Stimulated activated CD4-positive, alpha-beta T cell treated with anti-CD3 and anti-CD28 coated beads, Interleukin-15, amount 100 ng/mL, for 48 hours (primary cell): ENCODE measurements at regions not wholly inside any gene's neighbourhood (a gene's known extent, or its start where the extent isn't known, plus 50 kb on each side); places are given as distances from the start of the nearest gene placed in this dataset.
"Not testable (repeated sequence)": the region's sequence is repeated elsewhere in the genome, so short reads cannot be mapped to it uniquely, and the experiment has no call there.

Experiments used
- DNase-seq, 2 donors: peaks; one replicate each; pipeline ENCODE4 v3.0.0-alpha.2; 2020; ENCODE audit warnings: low read depth in 2 of 2

GRCh38 chr16:48057048-48057447 is 98.7 kb downstream of the ABCC12 start:
- DNase-seq: no peak

GRCh38 chr16:48054881-48055601 is 100.8 kb downstream of the ABCC12 start:
- DNase-seq: peak; percentile 5 to 22

DNA sequence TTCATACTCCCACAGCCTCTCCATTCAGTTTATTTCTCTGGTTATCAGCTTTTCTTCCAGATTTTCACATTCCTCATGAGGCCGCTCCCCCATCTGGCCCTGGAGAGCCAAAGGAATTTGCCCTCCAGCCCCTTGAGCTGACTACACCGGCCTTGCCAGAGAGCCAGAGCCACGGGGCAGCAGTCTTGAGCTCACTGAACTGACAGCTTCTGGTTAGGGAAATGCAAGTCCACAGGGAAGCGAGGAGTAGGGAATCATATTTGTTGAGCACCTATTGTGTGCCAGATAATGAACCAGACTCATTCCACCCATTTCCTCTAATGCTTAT is 102.4 kb downstream of the ABCC12 start:
- no peak for DNase-seq

- DNase-seq: no peak
Observed at GRCh38 chr16:48052731-48053417, 102.9 kb downstream of the ABCC12 start.

DNA sequence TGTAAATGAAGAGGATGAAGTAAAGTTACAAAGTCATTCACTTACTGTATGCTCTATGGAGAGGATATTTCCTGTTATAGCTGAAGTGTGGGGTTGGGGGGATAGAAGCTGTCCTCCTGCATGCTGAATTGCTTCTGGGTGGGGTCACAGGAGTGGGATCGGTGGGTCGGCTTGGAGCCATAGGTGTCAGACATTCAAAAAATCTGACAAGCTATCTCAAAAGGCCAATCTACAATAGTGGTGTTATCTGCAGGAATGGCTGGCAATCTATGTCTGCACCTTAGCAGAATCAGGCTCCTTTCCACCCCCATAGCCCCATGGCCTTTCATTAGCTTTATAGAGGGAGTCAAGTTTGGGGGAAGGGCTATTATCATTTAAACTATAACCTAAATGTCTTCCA is 104.9 kb downstream of the ABCC12 start:
- DNase-seq: no peak

DNA sequence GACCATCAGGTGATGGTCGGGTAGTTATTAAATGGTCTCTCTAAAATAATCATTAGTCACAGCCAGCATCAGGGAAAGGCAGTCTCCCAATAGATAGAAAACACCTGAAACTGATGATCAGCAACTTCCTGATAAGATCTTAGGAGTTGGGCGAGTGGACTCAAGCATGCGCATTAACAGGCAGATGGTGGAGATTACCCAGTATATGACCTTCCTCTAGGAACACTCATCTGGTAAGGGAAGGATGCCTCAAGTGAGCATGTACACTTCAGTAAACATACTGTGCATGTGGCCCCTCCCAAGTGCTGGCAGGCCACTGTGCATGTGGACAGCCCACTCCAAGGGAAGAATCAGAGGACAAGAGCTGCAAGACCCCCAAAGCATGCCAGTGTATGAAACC is 105.9 kb downstream of the ABCC12 start:
- no peak for DNase-seq

DNA sequence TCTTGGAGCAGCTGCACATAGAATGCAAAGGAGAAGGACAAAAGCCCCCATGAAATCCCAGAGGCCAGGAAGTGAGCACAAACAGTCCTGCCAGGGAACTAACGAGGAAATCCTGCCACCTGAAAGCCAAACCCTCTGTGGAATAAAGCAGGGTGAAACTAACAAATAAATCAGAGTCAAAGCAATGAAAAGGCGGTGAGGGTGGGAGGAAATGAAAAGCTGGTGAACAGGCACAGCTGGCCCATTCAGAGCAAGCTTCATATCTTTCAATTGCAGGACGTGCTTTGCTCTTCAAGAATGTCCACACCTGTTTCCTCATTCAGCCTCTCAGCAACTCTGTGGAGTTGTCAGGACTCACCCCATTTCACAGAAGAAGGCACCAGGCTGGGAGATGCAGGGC is 108.1 kb downstream of the ABCC12 start:
- DNase-seq: no peak

- DNase-seq: no peak
Observed at GRCh38 chr16:48047241-48047640, 108.6 kb downstream of the ABCC12 start.

DNA sequence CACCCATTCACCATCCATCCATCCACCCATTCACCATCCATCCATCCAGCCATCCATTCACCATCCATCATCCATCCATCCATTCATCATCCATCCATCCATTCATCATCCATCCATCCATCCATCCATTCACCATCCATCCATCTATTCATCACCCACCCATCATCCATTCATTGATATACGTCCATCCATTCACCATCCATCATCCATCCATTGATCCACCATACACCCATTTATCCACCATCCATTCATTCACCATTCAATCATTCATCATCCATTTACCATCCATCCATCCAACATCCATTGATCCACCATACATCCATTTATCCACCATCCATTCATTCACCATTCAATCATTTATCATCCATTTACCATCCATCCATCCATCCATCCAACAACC is 111.7 kb downstream of the ABCC12 start:
- no peak for DNase-seq

- no peak for DNase-seq
Observed at GRCh38 chr16:48041981-48042421, 113.8 kb downstream of the ABCC12 start.

GRCh38 chr16:48035142-48035541 is 120.7 kb downstream of the ABCC12 start:
- no peak for DNase-seq

DNA sequence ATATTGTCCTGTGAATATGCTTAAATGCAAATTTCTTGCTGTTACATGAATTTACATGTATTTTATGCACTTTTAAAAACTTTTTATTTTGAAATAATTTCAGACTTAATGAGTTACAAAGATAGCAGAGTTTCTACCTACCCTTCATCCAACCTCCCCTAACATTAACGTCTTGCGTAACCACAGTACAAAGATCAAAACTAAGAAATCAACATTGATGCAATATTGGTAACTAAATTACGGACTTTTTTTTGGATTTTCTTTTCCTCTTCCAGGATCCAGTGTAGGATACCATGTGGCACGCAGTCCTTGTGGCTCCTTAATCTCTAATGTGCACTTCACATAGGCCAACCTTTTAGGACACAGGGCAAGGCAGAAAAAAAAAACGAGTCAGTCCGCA is 124.9 kb downstream of the ABCC12 start:
- DNase-seq: no peak

GRCh38 chr16:48029768-48030167 is 126.0 kb downstream of the ABCC12 start:
- no peak for DNase-seq

DNA sequence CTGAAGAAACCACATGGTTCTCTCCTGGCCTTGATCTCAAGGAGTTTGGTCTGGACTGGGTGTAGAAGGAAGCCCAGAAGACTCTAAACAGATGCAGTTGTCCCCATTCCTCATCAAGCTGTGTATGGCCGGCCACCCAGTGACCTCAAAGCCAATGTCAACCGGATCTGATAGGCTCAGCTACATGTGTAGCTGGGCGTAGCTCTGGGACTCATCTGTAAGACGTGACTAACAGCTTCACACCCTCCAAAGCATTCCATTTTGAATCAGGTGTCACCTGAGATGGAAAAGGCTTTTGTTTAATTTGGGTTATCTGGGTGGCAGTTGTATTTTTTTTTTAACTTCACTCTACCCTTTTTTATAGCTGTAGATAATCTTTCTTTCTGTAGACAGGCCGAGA is 130.4 kb downstream of the ABCC12 start:
- DNase-seq: no peak

DNA sequence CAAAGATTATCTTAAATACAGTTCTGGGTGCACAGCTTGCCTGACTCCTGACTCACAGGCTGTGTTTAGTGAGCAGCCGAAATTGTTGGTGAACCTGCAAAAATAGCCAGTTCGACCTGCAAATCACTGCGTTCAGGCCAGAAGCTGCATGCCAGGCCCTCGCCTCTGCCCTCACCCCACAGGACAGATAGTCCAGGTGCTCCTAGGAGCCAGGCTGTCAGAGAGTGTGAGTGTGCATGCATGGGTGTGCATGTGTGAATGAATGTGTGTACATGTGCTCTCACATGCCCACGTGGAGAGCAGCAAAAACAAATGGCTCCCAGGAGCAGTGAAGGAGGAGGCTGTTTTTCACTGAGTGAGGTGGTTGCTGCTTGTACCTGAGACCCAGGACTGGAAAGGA is 131.8 kb downstream of the ABCC12 start:
- DNase-seq: no peak

DNA sequence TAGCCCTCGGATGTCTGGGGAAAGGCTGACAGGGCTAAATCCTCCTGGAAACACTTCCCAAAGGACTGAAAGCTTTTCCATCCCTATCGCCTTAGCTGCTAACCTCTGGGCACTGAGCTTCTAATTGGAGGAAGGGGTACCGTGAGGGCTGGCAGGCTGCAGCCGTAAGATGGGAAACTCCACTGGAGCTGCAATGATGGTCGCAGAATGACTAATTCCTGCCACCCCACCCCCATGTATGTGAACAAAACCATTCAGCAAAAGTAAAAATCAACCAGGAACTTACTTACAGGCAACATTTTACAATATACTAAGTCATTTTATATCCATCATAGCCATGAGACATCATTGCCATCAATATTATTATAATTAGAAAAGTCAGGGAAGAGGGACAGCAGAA is 133.3 kb downstream of the ABCC12 start:
- no peak for DNase-seq

DNA sequence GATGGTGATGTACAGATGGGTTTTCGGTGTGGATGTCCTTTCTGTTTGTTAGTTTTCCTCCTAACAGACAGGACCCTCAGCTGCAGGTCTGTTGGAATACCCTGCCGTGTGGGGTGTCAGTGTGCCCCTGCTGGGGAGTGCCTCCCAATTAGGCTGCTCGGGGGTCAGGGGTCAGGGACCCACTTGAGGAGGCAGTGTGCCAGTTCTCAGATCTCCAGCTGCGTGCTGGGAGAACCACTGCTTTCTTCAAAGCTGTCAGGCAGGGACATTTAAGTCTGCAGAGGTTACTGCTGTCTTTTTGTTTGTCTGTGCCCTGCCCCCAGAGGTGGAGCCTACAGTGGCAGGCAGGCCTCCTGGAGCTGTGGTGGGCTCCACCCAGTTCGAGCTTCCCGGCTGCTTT is 135.2 kb downstream of the ABCC12 start:
- not testable (repeated sequence) for DNase-seq

GRCh38 chr16:48014349-48015135 is 141.3 kb downstream of the ABCC12 start:
- no peak for DNase-seq

GRCh38 chr16:48013491-48013901 is 142.3 kb downstream of the ABCC12 start:
- DNase-seq: no peak

- DNase-seq: no peak
Observed at GRCh38 chr16:48011878-48012658, 143.7 kb downstream of the ABCC12 start.

DNA sequence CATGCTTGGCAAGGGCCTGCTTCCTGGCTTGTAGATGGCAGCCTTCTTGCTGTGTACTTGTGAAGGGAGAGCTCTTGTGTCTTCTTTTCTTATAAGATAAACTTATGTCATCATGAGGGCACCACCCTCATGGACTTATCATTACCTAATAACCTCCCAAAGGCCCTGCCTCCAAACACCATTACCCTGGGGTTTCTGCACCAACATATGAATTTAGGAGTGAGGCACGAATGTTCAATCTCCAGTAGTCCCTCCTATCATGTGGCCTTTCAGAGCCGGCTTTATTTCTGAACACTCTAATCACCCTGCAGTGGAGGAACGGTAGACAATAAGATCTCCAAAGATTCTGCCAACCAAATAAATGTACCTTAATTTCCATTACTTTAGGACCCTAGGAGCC is 144.3 kb downstream of the ABCC12 start:
- DNase-seq: no peak

- no peak for DNase-seq
Observed at GRCh38 chr16:48008011-48008525, 147.7 kb downstream of the ABCC12 start.
